Breast epithelium (tissue), 4 donors: ENCODE measurements at regions not wholly inside any gene's neighbourhood (a gene's known extent, or its start where the extent isn't known, plus 50 kb on each side); places are given as distances from the start of the nearest gene placed in this dataset.

Experiments
- DNase-seq, 2 donors: peaks; one replicate each; pipeline ENCODE4 v3.0.0-alpha.2; 2019; ENCODE audit warnings: low spot score in 2 of 2
- H3K27ac ChIP-seq, 2 donors: fragments of 200-600 bp; sonication (generic) in 1 of 2; one replicate each; pipeline ENCODE4 v1.5.1; 2016 to 2019; ENCODE audit warnings: mild to moderate bottlenecking in 1 of 2
- H3K27me3 ChIP-seq, 2 donors: fragments of 200-600 bp; sonication (generic) in 1 of 2; one replicate each; pipeline versions ENCODE4 v1.5.1 to v1.6.0; 2017 to 2019; ENCODE audit warnings: control low read depth in 1 of 2, mild to moderate bottlenecking in 1 of 2
- H3K36me3 ChIP-seq: fragments of 200-600 bp; one replicate; pipeline ENCODE4 v1.5.1; 2019
- H3K4me1 ChIP-seq, 2 donors: fragments of 200-600 bp; sonication (generic); one replicate each; pipeline ENCODE4 v1.5.1; 2016 to 2019; ENCODE audit warnings: control low read depth in 1 of 2
- H3K4me3 ChIP-seq, 3 donors: fragments of 200-600 bp; sonication (generic); 1 replicate in 2 of 3; 2 replicates in 1 of 3; pipeline ENCODE4 v1.5.1; 2016 to 2019; ENCODE audit warnings: mild to moderate bottlenecking in 3 of 3, moderate library complexity in 2 of 3
- H3K9me3 ChIP-seq, 2 donors: fragments of 200-600 bp; sonication (generic) in 1 of 2; one replicate each; pipeline ENCODE4 v1.5.1; 2016 to 2019; ENCODE audit warnings: control low read depth in 1 of 2
- POLR2A ChIP-seq: fragments of 450-650 bp; IDR thresholded peaks from one replicate; pipeline ENCODE4 v1.6.1; 2016; ENCODE audit warnings: antibody characterized with exemption, mild to moderate bottlenecking, moderate library complexity
- POLR2AphosphoS5 ChIP-seq, 3 donors: sonication (generic); formaldehyde crosslinking; IDR thresholded peaks; one replicate each; pipeline ENCODE4 v1.6.1; 2017; ENCODE audit warnings: antibody characterized with exemption in 3 of 3
- intact Hi-C: fragments of 100-400 bp; cut with DNase I; formaldehyde crosslinking; loops from one replicate; pipeline ENCODE4 v1.15.1; 2023; ENCODE audit warnings: low total_unique reads
- TF ChIP-seq, protein P1 (sequence below), 3 donors: fragments of 450-650 bp; IDR thresholded peaks; one replicate each; pipeline ENCODE4 v1.5.1; 2016 to 2017; ENCODE audit warnings: antibody characterized with exemption in 3 of 3, mild to moderate bottlenecking in 3 of 3, moderate library complexity in 3 of 3

GRCh38 chr3:17845026-17845812 is 102.8 kb upstream of the TBC1D5 start:
- no peaks in the 10 kb centered on the region for H3K27me3 ChIP-seq
- no peaks in the 10 kb centered on the region for H3K36me3 ChIP-seq
- intact Hi-C loops: no loop called here
- no peak overlapping the region for H3K27ac ChIP-seq
- no peak for DNase-seq
- H3K9me3 ChIP-seq: no peaks in the 10 kb centered on the region
- no peak overlapping the region for H3K4me3 ChIP-seq
- no peaks in the 10 kb centered on the region for H3K4me1 ChIP-seq
- TF ChIP-seq, protein P1, sequence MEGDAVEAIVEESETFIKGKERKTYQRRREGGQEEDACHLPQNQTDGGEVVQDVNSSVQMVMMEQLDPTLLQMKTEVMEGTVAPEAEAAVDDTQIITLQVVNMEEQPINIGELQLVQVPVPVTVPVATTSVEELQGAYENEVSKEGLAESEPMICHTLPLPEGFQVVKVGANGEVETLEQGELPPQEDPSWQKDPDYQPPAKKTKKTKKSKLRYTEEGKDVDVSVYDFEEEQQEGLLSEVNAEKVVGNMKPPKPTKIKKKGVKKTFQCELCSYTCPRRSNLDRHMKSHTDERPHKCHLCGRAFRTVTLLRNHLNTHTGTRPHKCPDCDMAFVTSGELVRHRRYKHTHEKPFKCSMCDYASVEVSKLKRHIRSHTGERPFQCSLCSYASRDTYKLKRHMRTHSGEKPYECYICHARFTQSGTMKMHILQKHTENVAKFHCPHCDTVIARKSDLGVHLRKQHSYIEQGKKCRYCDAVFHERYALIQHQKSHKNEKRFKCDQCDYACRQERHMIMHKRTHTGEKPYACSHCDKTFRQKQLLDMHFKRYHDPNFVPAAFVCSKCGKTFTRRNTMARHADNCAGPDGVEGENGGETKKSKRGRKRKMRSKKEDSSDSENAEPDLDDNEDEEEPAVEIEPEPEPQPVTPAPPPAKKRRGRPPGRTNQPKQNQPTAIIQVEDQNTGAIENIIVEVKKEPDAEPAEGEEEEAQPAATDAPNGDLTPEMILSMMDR (IDR thresholded peaks at IDR 0.05): no peak
- TF ChIP-seq POLR2AphosphoS5 (IDR thresholded peaks at IDR 0.05) (no peak), POLR2A (no peak)

DNA sequence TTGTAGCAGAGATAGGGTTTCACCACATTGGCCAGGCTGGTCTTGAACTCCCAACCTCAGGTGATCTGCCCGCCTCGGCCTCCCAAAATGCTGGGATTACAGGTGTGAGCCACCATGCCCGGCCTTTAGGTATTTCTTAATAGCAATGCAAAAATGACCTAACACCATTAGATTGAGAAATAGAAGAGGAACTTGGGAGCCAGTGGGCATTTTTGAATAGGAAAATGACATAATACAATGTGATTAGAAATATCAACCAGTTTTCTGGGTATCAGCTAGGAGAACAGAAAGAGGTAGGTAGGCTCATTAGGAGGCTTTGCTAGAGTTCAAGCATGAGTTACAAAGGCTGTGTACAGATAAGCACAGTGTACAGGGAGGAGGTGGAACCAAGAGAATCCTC is 101.8 kb upstream of the TBC1D5 start:
- TF ChIP-seq POLR2AphosphoS5 (IDR thresholded peaks at IDR 0.05): no peak
- TF ChIP-seq, protein P1 (IDR thresholded peaks at IDR 0.05): no peak
- TF ChIP-seq POLR2A: no peak
- DNase-seq: no peak
- no peak overlapping the region for H3K4me3 ChIP-seq
- intact Hi-C loops: no loop called here
- H3K36me3 ChIP-seq: no peaks in the 10 kb centered on the region
- no peaks in the 10 kb centered on the region for H3K4me1 ChIP-seq
- no peaks in the 10 kb centered on the region for H3K9me3 ChIP-seq
- H3K27ac ChIP-seq: no peak overlapping the region
- no peaks in the 10 kb centered on the region for H3K27me3 ChIP-seq

DNA sequence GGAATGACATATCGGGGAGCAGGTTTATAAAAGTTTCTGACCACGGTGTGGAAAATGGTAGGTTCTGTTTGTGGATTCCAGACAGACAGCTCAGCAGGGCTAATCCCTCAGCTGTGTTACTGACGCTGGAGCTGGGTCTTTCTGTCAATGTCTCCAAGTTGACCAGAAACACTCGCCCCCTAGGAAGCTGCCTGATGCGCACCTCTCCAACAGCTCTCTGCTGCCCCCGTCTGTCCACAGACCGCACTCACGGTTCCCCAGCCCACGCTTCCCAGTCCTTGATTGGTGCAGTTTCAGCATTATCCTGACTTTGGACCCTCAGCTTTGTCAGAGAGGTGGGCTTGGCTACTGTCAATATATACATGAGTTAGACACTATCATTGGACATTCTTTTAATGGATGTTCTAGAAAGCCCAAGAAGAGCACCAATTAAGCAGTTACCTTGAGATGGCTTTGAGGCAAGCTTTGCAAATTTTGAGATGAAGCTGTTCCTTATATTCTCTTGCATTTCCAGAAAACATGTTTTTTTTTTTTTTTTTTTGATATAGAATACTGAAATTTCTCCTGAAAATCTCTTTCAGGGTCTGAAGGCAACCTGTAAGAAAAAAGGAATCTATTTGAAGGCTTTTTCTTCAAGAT is 98.9 kb upstream of the TBC1D5 start:
- no peak overlapping the region for H3K27ac ChIP-seq
- intact Hi-C loops: no loop called here
- peak; percentile 21 to 69 for DNase-seq
- H3K27me3 ChIP-seq: no peaks in the 10 kb centered on the region
- H3K4me3 ChIP-seq: no peak overlapping the region
- TF ChIP-seq POLR2A (no peak), POLR2AphosphoS5 (IDR thresholded peaks at IDR 0.05) (no peak)
- TF ChIP-seq, protein P1 (IDR thresholded peaks at IDR 0.05): peak; percentile 43 to 92 (median 79)
- no peaks in the 10 kb centered on the region for H3K36me3 ChIP-seq
- H3K9me3 ChIP-seq: no peaks in the 10 kb centered on the region
- no peaks in the 10 kb centered on the region for H3K4me1 ChIP-seq

DNA sequence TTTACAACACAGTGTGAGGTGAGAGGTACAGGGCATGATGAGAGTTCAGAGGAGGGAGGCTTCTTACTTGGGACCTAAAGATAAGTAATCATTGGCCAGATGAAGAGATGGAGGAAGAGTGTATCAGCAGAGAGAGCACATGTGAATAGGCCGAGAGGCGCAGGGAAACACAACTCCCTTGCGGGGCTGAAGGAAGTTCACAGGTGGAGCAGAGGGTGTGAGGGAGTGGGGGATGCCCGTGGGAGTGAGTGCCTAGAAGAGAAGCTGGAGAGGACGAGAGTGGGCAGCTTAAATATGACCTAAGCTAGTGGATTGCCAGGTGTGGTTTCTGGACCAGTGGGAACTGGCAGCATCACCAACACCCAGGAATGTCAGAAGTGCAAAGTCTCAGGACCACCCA is 98.2 kb upstream of the TBC1D5 start:
- Histone ChIP-seq H3K4me3 (no peak overlapping the region), H3K9me3 (no peaks in the 10 kb centered on the region), H3K27ac (no peak overlapping the region), H3K36me3 (no peaks in the 10 kb centered on the region), H3K4me1 (no peaks in the 10 kb centered on the region), H3K27me3 (no peaks in the 10 kb centered on the region)
- no peak for DNase-seq
- intact Hi-C loops: no loop called here
- TF ChIP-seq, protein P1 (IDR thresholded peaks at IDR 0.05): no peak
- TF ChIP-seq POLR2A (no peak), POLR2AphosphoS5 (IDR thresholded peaks at IDR 0.05) (no peak)

DNA sequence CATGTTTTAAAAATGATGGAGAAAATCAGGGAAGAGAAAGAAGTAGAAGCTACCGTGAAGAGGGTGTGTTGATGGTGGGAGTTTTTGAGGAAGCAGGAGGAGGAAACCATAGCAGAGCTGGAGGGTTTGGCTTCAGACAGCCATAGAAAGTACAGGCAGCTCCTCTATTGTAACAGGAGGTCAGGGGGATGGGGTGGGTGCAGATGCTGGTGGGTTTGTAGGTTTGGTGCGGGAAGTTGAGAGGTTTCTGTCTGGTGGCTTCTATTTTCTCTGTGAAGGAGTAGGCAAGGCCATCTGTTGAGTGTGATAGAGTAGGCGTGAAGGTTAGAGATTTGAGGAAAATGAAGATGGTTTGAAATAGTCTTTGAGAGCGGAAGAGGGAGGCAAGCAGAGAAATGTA is 97.7 kb upstream of the TBC1D5 start:
- TF ChIP-seq, protein P1 (IDR thresholded peaks at IDR 0.05): no peak
- TF ChIP-seq POLR2A: no peak
- TF ChIP-seq POLR2AphosphoS5 (IDR thresholded peaks at IDR 0.05): no peak
- Histone ChIP-seq H3K4me3 (no peak overlapping the region), H3K27ac (no peak overlapping the region), H3K9me3 (no peaks in the 10 kb centered on the region), H3K36me3 (no peaks in the 10 kb centered on the region), H3K27me3 (no peaks in the 10 kb centered on the region), H3K4me1 (no peaks in the 10 kb centered on the region)
- intact Hi-C loops: no loop called here
- DNase-seq: no peak
